ENCODE measurements at regions not wholly inside any gene's neighbourhood (a gene's known extent, or its start where the extent isn't known, plus 50 kb on each side); places are given as distances from the start of the nearest gene placed in this dataset.

DNA sequence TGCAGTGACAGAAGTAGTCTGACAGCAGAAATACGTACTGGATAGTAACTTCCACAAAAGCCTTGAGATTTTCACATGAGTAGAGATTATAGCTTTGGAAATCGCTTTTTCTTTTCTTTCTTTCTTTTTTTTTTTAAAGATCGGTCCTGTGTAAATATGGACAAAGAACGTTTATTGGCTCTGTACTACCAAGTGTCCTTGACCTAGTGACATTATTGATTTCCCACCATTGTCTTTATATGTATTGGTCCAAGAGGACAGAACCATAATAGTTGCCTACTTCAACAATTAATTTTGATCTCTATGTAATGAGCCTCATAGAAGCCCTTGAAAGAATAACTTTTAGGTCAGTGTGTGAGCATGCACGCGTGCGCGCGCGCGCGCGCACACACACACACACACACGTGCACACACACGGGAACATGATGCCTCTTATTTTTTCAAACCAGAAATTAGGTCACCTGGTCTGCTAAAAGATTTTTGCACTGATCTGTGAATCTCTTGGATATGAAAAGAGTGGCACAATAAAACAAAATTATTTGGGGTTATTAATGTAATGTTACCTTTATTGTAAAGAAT lies 516.8 kb downstream of the PSAT1 start:
- TF ChIP-seq CBX2 (IDR thresholded peaks at IDR 0.05; ENCODE audit: borderline replicate concordance, low read depth): no peak
- TF ChIP-seq ZFP36 (IDR thresholded peaks at IDR 0.05; ENCODE audit: borderline replicate concordance, partially characterized antibody): no peak
- CTCF ChIA-PET: interaction anchor here (1.2 to 1.8 kb wide), 2 partner anchors 9 to 22 kb away, joined by 5 to 6 read pairs; no protein-coding TSS in a partner anchor
- no peaks in the 10 kb centered on the region for H3K9me3 ChIP-seq
- no peaks in the 10 kb centered on the region for H3K4me1 ChIP-seq
- no peak overlapping the region for H3K27ac ChIP-seq
- WGBS (ENCODE audit: missing lambda C conversion rate): 92% methylated on average over 15 of the region's 15 CpGs
- no peak overlapping the region for H3K4me2 ChIP-seq
- FAIRE-seq (no peak), DNase-seq (ENCODE audit: low read depth in 1 of 2, low spot score in 1 of 2) (no peak), ATAC-seq (no peak)
- POLR2A ChIA-PET: no interaction called here
- H3K4me3 ChIP-seq: no peak overlapping the region

- Histone ChIP-seq H3K4me2 (peak overlapping the region; percentile 20; the same call in 1 of the 3 replicates), H3K4me1 (no peaks in the 10 kb centered on the region), H3K9me3 (peaks cover 10% of the 10 kb centered on the region; the same call in 2 of the 3 replicates), H3K27ac (peak overlapping the region; percentile 10 to 70; a peak in 3 of 6 replicates), H3K4me3 (no peak overlapping the region)
- CTCF ChIA-PET: interaction anchor here (0.6 to 1.8 kb wide), 16 partner anchors 9 to 1394 kb away, joined by 3 to 12 read pairs (median 3); no protein-coding TSS in a partner anchor
- FAIRE-seq (peak; percentile 81), ATAC-seq (peak; percentile 50 to 69; a peak in 4 of 6 replicates), DNase-seq (ENCODE audit: low read depth in 1 of 2, low spot score in 1 of 2) (peak; percentile 20 to 52)
- TF ChIP-seq HOXB13 (CRISPR knock-in tag; IDR thresholded peaks at IDR 0.05; ENCODE audit: low read depth) (no peak), SMC3 (IDR thresholded peaks at IDR 0.05) (peak; percentile 56), HOXA7 (CRISPR knock-in tag; IDR thresholded peaks at IDR 0.05) (no peak), RAD21 (conservative IDR thresholded peaks at IDR 0.05 in 1 of 2, IDR thresholded peaks at IDR 0.05 in 1 of 2) (peak; percentile 55 to 62; a peak in 4 of 5 replicates), FOXS1 (CRISPR knock-in tag; IDR thresholded peaks at IDR 0.05) (no peak), ELK1 (IDR thresholded peaks at IDR 0.05; ENCODE audit: low read depth, low read length) (no peak), ZC3H11A (IDR thresholded peaks at IDR 0.05) (no peak), EHMT2 (IDR thresholded peaks at IDR 0.05; ENCODE audit: low read depth) (no peak), FOSB (CRISPR knock-in tag; IDR thresholded peaks at IDR 0.05) (no peak), NPAS2 (CRISPR knock-in tag; IDR thresholded peaks at IDR 0.05; ENCODE audit: borderline replicate concordance) (no peak), PHF8 (IDR thresholded peaks at IDR 0.05; ENCODE audit: borderline replicate concordance, low read depth) (no peak), ESRRA (IDR thresholded peaks at IDR 0.05; ENCODE audit: borderline replicate concordance, low read length) (no peak)
- TF ChIP-seq, protein P1, sequence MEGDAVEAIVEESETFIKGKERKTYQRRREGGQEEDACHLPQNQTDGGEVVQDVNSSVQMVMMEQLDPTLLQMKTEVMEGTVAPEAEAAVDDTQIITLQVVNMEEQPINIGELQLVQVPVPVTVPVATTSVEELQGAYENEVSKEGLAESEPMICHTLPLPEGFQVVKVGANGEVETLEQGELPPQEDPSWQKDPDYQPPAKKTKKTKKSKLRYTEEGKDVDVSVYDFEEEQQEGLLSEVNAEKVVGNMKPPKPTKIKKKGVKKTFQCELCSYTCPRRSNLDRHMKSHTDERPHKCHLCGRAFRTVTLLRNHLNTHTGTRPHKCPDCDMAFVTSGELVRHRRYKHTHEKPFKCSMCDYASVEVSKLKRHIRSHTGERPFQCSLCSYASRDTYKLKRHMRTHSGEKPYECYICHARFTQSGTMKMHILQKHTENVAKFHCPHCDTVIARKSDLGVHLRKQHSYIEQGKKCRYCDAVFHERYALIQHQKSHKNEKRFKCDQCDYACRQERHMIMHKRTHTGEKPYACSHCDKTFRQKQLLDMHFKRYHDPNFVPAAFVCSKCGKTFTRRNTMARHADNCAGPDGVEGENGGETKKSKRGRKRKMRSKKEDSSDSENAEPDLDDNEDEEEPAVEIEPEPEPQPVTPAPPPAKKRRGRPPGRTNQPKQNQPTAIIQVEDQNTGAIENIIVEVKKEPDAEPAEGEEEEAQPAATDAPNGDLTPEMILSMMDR (IDR thresholded peaks at IDR 0.05): peak; percentile 59
- TF ChIP-seq, protein P2, sequence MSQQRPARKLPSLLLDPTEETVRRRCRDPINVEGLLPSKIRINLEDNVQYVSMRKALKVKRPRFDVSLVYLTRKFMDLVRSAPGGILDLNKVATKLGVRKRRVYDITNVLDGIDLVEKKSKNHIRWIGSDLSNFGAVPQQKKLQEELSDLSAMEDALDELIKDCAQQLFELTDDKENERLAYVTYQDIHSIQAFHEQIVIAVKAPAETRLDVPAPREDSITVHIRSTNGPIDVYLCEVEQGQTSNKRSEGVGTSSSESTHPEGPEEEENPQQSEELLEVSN (IDR thresholded peaks at IDR 0.05; ENCODE audit: borderline replicate concordance, low read depth): no peak
- POLR2A ChIA-PET: no interaction called here
- WGBS (ENCODE audit: missing lambda C conversion rate): 58% methylated on average over 9 of the region's 9 CpGs
These were observed 524.3 kb downstream of the PSAT1 start for GRCh38 chr9:78821126-78821822.

DNA sequence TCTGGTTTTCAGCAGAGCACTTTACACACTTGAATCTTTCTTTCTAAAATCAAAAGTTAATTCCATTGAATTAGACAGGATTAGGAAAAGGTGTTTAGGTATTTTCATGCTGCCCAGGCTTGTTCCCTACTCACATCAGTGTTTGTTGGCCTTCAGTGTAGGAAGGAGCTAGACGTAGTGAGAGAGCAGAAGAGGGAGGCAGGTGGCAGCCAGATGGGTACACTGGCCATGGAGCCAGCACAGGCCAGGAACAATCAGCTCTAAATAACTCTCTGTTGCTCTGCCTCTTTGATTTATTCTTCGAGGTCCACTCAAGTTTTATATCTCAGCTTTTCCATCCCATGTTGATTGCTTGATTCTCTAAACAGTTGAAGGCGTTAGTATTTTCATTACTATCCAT lies 529.6 kb downstream of the PSAT1 start:
- H3K4me3 ChIP-seq: no peak overlapping the region
- H3K27ac ChIP-seq: no peak overlapping the region
- CTCF ChIA-PET: interaction anchor here (0.7 kb wide), 1 partner anchor 457 kb away, joined by 3 read pairs; no protein-coding TSS in a partner anchor
- FAIRE-seq (no peak), ATAC-seq (no peak), DNase-seq (ENCODE audit: low read depth in 1 of 2, low spot score in 1 of 2) (no peak)
- WGBS (ENCODE audit: missing lambda C conversion rate): 84% methylated on average over 3 of the region's 3 CpGs
- no peaks in the 10 kb centered on the region for H3K4me1 ChIP-seq
- POLR2A ChIA-PET: no interaction called here
- H3K9me3 ChIP-seq: peaks cover 10% of the 10 kb centered on the region; the same call in 2 of the 3 replicates
- no peak for TF ChIP-seq SREBF2 (IDR thresholded peaks at IDR 0.05)
- TF ChIP-seq KDM1A (IDR thresholded peaks at IDR 0.05; ENCODE audit: low read depth): no peak
- TF ChIP-seq HOXA7 (CRISPR knock-in tag; IDR thresholded peaks at IDR 0.05): no peak
- TF ChIP-seq ZNF302 (CRISPR knock-in tag; IDR thresholded peaks at IDR 0.05): no peak
- TF ChIP-seq, protein P3, sequence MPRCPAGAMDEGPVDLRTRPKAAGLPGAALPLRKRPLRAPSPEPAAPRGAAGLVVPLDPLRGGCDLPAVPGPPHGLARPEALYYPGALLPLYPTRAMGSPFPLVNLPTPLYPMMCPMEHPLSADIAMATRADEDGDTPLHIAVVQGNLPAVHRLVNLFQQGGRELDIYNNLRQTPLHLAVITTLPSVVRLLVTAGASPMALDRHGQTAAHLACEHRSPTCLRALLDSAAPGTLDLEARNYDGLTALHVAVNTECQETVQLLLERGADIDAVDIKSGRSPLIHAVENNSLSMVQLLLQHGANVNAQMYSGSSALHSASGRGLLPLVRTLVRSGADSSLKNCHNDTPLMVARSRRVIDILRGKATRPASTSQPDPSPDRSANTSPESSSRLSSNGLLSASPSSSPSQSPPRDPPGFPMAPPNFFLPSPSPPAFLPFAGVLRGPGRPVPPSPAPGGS (IDR thresholded peaks at IDR 0.05): no peak
- TF ChIP-seq, protein P1 (IDR thresholded peaks at IDR 0.05): no peak
- no peak for TF ChIP-seq RFX5 (IDR thresholded peaks at IDR 0.05)
- no peak overlapping the region for H3K4me2 ChIP-seq
